HEK293 (cell line): ENCODE measurements at regions not wholly inside any gene's neighbourhood (a gene's known extent, or its start where the extent isn't known, plus 50 kb on each side); places are given as distances from the start of the nearest gene placed in this dataset.

Experiments
- BCL11A ChIP-seq: fragments of 450-650 bp; formaldehyde crosslinking; IDR thresholded peaks from 2 replicates; pipeline ENCODE4 v1.5.1; 2016; ENCODE audit warnings: low read depth, missing biosample characterization, missing genetic modification characterization
- CTCF ChIP-seq: fragments of 450-650 bp; formaldehyde crosslinking; IDR thresholded peaks from 2 replicates; pipeline ENCODE4 v1.5.1; 2016; ENCODE audit warnings: missing biosample characterization, missing genetic modification characterization
- WT1 ChIP-seq: fragments of 450-650 bp; formaldehyde crosslinking; IDR thresholded peaks from 2 replicates; pipeline ENCODE4 v1.5.1; 2016; ENCODE audit warnings: missing biosample characterization, missing genetic modification characterization
- ZBTB1 ChIP-seq: fragments of 450-650 bp; formaldehyde crosslinking; IDR thresholded peaks from 2 replicates; pipeline ENCODE4 v1.5.1; 2016; ENCODE audit warnings: missing biosample characterization, missing genetic modification characterization
- ZBTB7A ChIP-seq: fragments of 450-650 bp; formaldehyde crosslinking; IDR thresholded peaks from 2 replicates; pipeline ENCODE4 v1.5.1; 2016; ENCODE audit warnings: low read depth, missing biosample characterization, missing genetic modification characterization
- ZFP3 ChIP-seq: fragments of 450-650 bp; formaldehyde crosslinking; IDR thresholded peaks from 2 replicates; pipeline ENCODE4 v1.5.1; 2016; ENCODE audit warnings: low read depth, missing biosample characterization, missing genetic modification characterization
- ZNF112 ChIP-seq: fragments of 450-650 bp; formaldehyde crosslinking; IDR thresholded peaks from 2 replicates; pipeline ENCODE4 v1.5.0; 2017; ENCODE audit warnings: missing biosample characterization, missing genetic modification characterization
- ZNF311 ChIP-seq: fragments of 450-650 bp; formaldehyde crosslinking; IDR thresholded peaks from 2 replicates; pipeline ENCODE4 v1.5.1; 2017; ENCODE audit warnings: missing biosample characterization, missing genetic modification characterization, borderline replicate concordance
- ZNF341 ChIP-seq: fragments of 450-650 bp; formaldehyde crosslinking; IDR thresholded peaks from 2 replicates; pipeline ENCODE4; 2016; ENCODE audit warnings: low read depth, missing biosample characterization, missing genetic modification characterization
- ZNF654 ChIP-seq: fragments of 450-650 bp; formaldehyde crosslinking; IDR thresholded peaks from 2 replicates; pipeline ENCODE4 v1.5.1; 2016; ENCODE audit warnings: low read depth, missing biosample characterization, missing genetic modification characterization
- ZSCAN4 ChIP-seq: fragments of 450-650 bp; formaldehyde crosslinking; IDR thresholded peaks from 2 replicates; pipeline ENCODE4 v1.5.1; 2017; ENCODE audit warnings: missing biosample characterization, missing genetic modification characterization
- TF ChIP-seq, protein P1 (sequence below): fragments of 450-650 bp; formaldehyde crosslinking; IDR thresholded peaks from 2 replicates; pipeline ENCODE4 v1.5.1; 2016; ENCODE audit warnings: missing biosample characterization, missing genetic modification characterization

- TF ChIP-seq CTCF (tag by site-specific recombination): no peak
- TF ChIP-seq ZFP3 (tag by site-specific recombination): no peak
- no peak for TF ChIP-seq ZSCAN4 (tag by site-specific recombination)
- TF ChIP-seq ZNF311 (tag by site-specific recombination): no peak
- no peak for TF ChIP-seq ZBTB1
- no peak for TF ChIP-seq ZNF654 (tag by site-specific recombination)
- TF ChIP-seq, protein P1, sequence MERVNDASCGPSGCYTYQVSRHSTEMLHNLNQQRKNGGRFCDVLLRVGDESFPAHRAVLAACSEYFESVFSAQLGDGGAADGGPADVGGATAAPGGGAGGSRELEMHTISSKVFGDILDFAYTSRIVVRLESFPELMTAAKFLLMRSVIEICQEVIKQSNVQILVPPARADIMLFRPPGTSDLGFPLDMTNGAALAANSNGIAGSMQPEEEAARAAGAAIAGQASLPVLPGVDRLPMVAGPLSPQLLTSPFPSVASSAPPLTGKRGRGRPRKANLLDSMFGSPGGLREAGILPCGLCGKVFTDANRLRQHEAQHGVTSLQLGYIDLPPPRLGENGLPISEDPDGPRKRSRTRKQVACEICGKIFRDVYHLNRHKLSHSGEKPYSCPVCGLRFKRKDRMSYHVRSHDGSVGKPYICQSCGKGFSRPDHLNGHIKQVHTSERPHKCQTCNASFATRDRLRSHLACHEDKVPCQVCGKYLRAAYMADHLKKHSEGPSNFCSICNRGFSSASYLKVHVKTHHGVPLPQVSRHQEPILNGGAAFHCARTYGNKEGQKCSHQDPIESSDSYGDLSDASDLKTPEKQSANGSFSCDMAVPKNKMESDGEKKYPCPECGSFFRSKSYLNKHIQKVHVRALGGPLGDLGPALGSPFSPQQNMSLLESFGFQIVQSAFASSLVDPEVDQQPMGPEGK (tag by site-specific recombination): no peak
- no peak for TF ChIP-seq ZNF341 (tag by site-specific recombination)
- TF ChIP-seq WT1 (tag by site-specific recombination): no peak
- no peak for TF ChIP-seq ZBTB7A (tag by site-specific recombination)
- TF ChIP-seq BCL11A (tag by site-specific recombination): no peak
- TF ChIP-seq ZNF112 (tag by site-specific recombination): no peak
These were observed 131.0 kb upstream of the PSMD7 start for GRCh38 chr16:74165566-74166080.
